SK-N-SH (cell line): ENCODE measurements at regions not wholly inside any gene's neighbourhood (a gene's known extent, or its start where the extent isn't known, plus 50 kb on each side); places are given as distances from the start of the nearest gene placed in this dataset.

Experiments
- EP300 ChIP-seq, 2 experiments: IDR thresholded peaks; 2 replicates each; pipeline versions ENCODE4 v1.4.0 to v1.6.1; 2012; ENCODE audit warnings: borderline replicate concordance in 1 of 2, low read depth in 1 of 2, low read length in 1 of 2
- SIN3A ChIP-seq: IDR thresholded peaks from 2 replicates; pipeline ENCODE4 v1.6.1; 2012; ENCODE audit warnings: low read depth, mild to moderate bottlenecking, low read length, moderate library complexity, borderline replicate concordance
- SMC3 ChIP-seq: IDR thresholded peaks from 2 replicates; pipeline ENCODE4 v1.6.1; 2012; ENCODE audit warnings: low read depth, low read length, improper control_type of control experiment
- TF ChIP-seq, protein P1 (sequence below): IDR thresholded peaks from 2 replicates; pipeline ENCODE4 v1.6.1; 2012; ENCODE audit warnings: mild to moderate bottlenecking, low read depth, low read length, moderate library complexity
- TF ChIP-seq, protein P2 (sequence below): fragments of 200-600 bp; sonication (generic); IDR thresholded peaks from 2 replicates; pipeline ENCODE4 v1.6.1; 2017; ENCODE audit warnings: antibody characterized with exemption, mild to moderate bottlenecking, moderate library complexity

DNA sequence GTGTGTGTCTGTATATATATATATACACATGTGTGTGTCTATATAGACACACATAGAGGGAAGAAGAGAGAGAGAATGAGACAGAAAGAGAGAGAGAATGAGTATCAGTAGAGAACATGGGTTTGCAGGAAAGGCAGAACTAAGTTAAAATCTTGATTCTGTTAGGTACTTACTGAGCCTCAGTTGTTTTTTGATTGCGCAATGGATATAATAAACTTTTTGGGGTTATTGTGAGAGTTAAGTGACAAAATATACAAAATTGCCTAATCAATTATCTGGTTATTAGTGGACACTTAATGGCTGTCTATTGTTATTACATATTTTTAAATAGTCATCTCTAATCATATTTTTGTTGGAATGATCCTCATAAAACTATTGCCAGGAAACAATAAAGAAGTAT is 169.0 kb downstream of the ETNK1 start:
- TF ChIP-seq, protein P1, sequence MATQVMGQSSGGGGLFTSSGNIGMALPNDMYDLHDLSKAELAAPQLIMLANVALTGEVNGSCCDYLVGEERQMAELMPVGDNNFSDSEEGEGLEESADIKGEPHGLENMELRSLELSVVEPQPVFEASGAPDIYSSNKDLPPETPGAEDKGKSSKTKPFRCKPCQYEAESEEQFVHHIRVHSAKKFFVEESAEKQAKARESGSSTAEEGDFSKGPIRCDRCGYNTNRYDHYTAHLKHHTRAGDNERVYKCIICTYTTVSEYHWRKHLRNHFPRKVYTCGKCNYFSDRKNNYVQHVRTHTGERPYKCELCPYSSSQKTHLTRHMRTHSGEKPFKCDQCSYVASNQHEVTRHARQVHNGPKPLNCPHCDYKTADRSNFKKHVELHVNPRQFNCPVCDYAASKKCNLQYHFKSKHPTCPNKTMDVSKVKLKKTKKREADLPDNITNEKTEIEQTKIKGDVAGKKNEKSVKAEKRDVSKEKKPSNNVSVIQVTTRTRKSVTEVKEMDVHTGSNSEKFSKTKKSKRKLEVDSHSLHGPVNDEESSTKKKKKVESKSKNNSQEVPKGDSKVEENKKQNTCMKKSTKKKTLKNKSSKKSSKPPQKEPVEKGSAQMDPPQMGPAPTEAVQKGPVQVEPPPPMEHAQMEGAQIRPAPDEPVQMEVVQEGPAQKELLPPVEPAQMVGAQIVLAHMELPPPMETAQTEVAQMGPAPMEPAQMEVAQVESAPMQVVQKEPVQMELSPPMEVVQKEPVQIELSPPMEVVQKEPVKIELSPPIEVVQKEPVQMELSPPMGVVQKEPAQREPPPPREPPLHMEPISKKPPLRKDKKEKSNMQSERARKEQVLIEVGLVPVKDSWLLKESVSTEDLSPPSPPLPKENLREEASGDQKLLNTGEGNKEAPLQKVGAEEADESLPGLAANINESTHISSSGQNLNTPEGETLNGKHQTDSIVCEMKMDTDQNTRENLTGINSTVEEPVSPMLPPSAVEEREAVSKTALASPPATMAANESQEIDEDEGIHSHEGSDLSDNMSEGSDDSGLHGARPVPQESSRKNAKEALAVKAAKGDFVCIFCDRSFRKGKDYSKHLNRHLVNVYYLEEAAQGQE: no peak
- no peak for TF ChIP-seq SMC3
- TF ChIP-seq, protein P2, sequence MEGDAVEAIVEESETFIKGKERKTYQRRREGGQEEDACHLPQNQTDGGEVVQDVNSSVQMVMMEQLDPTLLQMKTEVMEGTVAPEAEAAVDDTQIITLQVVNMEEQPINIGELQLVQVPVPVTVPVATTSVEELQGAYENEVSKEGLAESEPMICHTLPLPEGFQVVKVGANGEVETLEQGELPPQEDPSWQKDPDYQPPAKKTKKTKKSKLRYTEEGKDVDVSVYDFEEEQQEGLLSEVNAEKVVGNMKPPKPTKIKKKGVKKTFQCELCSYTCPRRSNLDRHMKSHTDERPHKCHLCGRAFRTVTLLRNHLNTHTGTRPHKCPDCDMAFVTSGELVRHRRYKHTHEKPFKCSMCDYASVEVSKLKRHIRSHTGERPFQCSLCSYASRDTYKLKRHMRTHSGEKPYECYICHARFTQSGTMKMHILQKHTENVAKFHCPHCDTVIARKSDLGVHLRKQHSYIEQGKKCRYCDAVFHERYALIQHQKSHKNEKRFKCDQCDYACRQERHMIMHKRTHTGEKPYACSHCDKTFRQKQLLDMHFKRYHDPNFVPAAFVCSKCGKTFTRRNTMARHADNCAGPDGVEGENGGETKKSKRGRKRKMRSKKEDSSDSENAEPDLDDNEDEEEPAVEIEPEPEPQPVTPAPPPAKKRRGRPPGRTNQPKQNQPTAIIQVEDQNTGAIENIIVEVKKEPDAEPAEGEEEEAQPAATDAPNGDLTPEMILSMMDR: no peak
- no peak for TF ChIP-seq SIN3A
- TF ChIP-seq EP300 (IDR thresholded peaks at IDR 0.05; ENCODE audit: borderline replicate concordance in 1 of 2, low read depth in 1 of 2, low read length in 1 of 2): no peak
